HG03378 (cell line): ENCODE measurements at regions not wholly inside any gene's neighbourhood (a gene's known extent, or its start where the extent isn't known, plus 50 kb on each side); places are given as distances from the start of the nearest gene placed in this dataset.

Experiments
- ATAC-seq: cut with Tn5 transposase; IDR thresholded peaks from one replicate; pipeline ENCODE4 v1.9.1; 2021; ENCODE audit warnings: mild to moderate bottlenecking, moderate library complexity; ENCODE audit not compliant: unreplicated experiment

GRCh38 chr6:134744301-134744700 is 205.6 kb downstream of the ALDH8A1 start:
- ATAC-seq = no peak

GRCh38 chr6:134741200-134741536 is 208.7 kb downstream of the ALDH8A1 start:
- no peak for ATAC-seq

- no peak for ATAC-seq
Measured at GRCh38 chr6:134740473-134741199, 209.3 kb downstream of the ALDH8A1 start.

GRCh38 chr6:134740027-134740373 is 209.9 kb downstream of the ALDH8A1 start:
- no peak for ATAC-seq

GRCh38 chr6:134739299-134740026 is 210.4 kb downstream of the ALDH8A1 start:
- no peak for ATAC-seq

GRCh38 chr6:134738211-134738885 is 211.6 kb downstream of the ALDH8A1 start:
- no peak for ATAC-seq

- no peak for ATAC-seq
Measured at GRCh38 chr6:134735461-134735860, 214.4 kb downstream of the ALDH8A1 start.

- ATAC-seq = no peak
Measured at GRCh38 chr6:134734312-134734869, 215.5 kb downstream of the ALDH8A1 start.

- ATAC-seq = no peak
Measured at GRCh38 chr6:134733801-134734200, 216.1 kb downstream of the ALDH8A1 start.

- ATAC-seq = no peak
Measured at GRCh38 chr6:134732763-134733162, 217.1 kb downstream of the ALDH8A1 start.

GRCh38 chr6:134731615-134732014 is 218.3 kb downstream of the ALDH8A1 start:
- no peak for ATAC-seq

GRCh38 chr6:134730013-134730412 is 219.9 kb downstream of the ALDH8A1 start:
- no peak for ATAC-seq

- no peak for ATAC-seq
Measured at GRCh38 chr6:134729561-134729960, 220.3 kb downstream of the ALDH8A1 start.

GRCh38 chr6:134727081-134727480 is 222.8 kb downstream of the ALDH8A1 start:
- ATAC-seq = no peak

GRCh38 chr6:134725590-134725989 is 224.3 kb downstream of the ALDH8A1 start:
- ATAC-seq = no peak

- ATAC-seq = no peak
Measured at GRCh38 chr6:134724771-134725340, 225.0 kb downstream of the ALDH8A1 start.

GRCh38 chr6:134723081-134723871 is 226.6 kb downstream of the ALDH8A1 start:
- ATAC-seq = no peak

- no peak for ATAC-seq
Measured at GRCh38 chr6:134722200-134722870, 227.6 kb downstream of the ALDH8A1 start.

GRCh38 chr6:134721060-134721405 is 228.9 kb downstream of the ALDH8A1 start:
- ATAC-seq = no peak
